ENCODE measurements at regions not wholly inside any gene's neighbourhood (a gene's known extent, or its start where the extent isn't known, plus 50 kb on each side); places are given as distances from the start of the nearest gene placed in this dataset.
A peak's percentile ranks its signal among the peaks of the same experiment; 100 is the strongest.

- Histone ChIP-seq H3K36me3 (no peaks in the 10 kb centered on the region), H3K4me3 (no peak overlapping the region), H3K27me3 (no peaks in the 10 kb centered on the region), H3K9me3 (peaks cover 0 to 11% (median 0%) of the 10 kb centered on the region in 11 donors), H3K27ac (no peak overlapping the region), H3K4me1 (no peaks in the 10 kb centered on the region)
- intact Hi-C loops (cut with DNase I) = no loop called here
- WGBS, 2 donors = 85 to 86% methylated on average over 5 of the region's 5 CpGs
- DNase-seq (no peak), ATAC-seq (no peak)
- TF ChIP-seq CTCF (IDR thresholded peaks at IDR 0.05) = no peak
Measured at GRCh38 chr3:165355316-165355715, 159.1 kb upstream of the SLITRK3 start.

- Histone ChIP-seq H3K9me3 (peaks cover 0 to under 1% (median 0%) of the 10 kb centered on the region in 11 donors), H3K27ac (no peak overlapping the region), H3K36me3 (no peaks in the 10 kb centered on the region), H3K4me3 (no peak overlapping the region), H3K4me1 (no peaks in the 10 kb centered on the region), H3K27me3 (no peaks in the 10 kb centered on the region)
- no peak for DNase-seq
- intact Hi-C loops (cut with DNase I) = no loop called here
- no peak for TF ChIP-seq CTCF (IDR thresholded peaks at IDR 0.05)
- ATAC-seq = no peak
- WGBS, 2 donors = 60 to 62% methylated on average over 4 of the region's 4 CpGs
Measured at GRCh38 chr3:165347526-165347925, 151.3 kb upstream of the SLITRK3 start.

- no peaks in the 10 kb centered on the region for H3K4me1 ChIP-seq
- H3K9me3 ChIP-seq = no peaks in the 10 kb centered on the region
- H3K27me3 ChIP-seq = no peaks in the 10 kb centered on the region
- no peak overlapping the region for H3K27ac ChIP-seq
- H3K4me3 ChIP-seq = no peak overlapping the region
- ATAC-seq = no peak
- intact Hi-C loops (cut with DNase I) = no loop called here
- H3K36me3 ChIP-seq = no peaks in the 10 kb centered on the region
- DNase-seq = no peak
- 83 to 85% methylated on average over 4 of the region's 4 CpGs for WGBS, 2 donors
- TF ChIP-seq CTCF (IDR thresholded peaks at IDR 0.05) = no peak
Measured at GRCh38 chr3:165346503-165346902, 150.3 kb upstream of the SLITRK3 start.

GRCh38 chr3:165343185-165343584 is 147.0 kb upstream of the SLITRK3 start:
- Histone ChIP-seq H3K9me3 (no peaks in the 10 kb centered on the region), H3K27me3 (no peaks in the 10 kb centered on the region), H3K27ac (no peak overlapping the region), H3K36me3 (no peaks in the 10 kb centered on the region), H3K4me1 (no peaks in the 10 kb centered on the region), H3K4me3 (no peak overlapping the region)
- DNase-seq = no peak
- TF ChIP-seq CTCF (IDR thresholded peaks at IDR 0.05) = no peak
- WGBS, 2 donors = 88 to 93% methylated on average over 1 of the region's 1 CpG
- intact Hi-C loops (cut with DNase I) = no loop called here
- ATAC-seq = no peak

- intact Hi-C loops (cut with DNase I) = no loop called here
- Histone ChIP-seq H3K9me3 (no peaks in the 10 kb centered on the region), H3K4me3 (no peak overlapping the region), H3K27ac (no peak overlapping the region), H3K36me3 (no peaks in the 10 kb centered on the region), H3K4me1 (no peaks in the 10 kb centered on the region), H3K27me3 (no peaks in the 10 kb centered on the region)
- 46 to 59% methylated on average over 1 of the region's 1 CpG for WGBS, 2 donors
- peak in 5 of 9 donors; percentile 9 to 28 (median 23) for TF ChIP-seq CTCF (IDR thresholded peaks at IDR 0.05)
- ATAC-seq (no peak), DNase-seq (no peak)
Measured at GRCh38 chr3:165339753-165340152, 143.6 kb upstream of the SLITRK3 start.
